Body of pancreas (tissue), 4 donors: ENCODE measurements at regions not wholly inside any gene's neighbourhood (a gene's known extent, or its start where the extent isn't known, plus 50 kb on each side); places are given as distances from the start of the nearest gene placed in this dataset.

Experiments
- ATAC-seq: fragments of 150-250 bp; one replicate; pipeline ENCODE4 v1.9.1; 2016
- DNase-seq, 4 donors: peaks; one replicate each; pipeline ENCODE4 v3.0.0-alpha.2; 2019
- H3K27ac ChIP-seq, 4 donors: fragments of 200-600 bp; sonication (generic); 1 replicate in 3 of 4; 2 replicates in 1 of 4; pipeline versions ENCODE4 v1.5.1 to v1.6.1; 2016 to 2019; ENCODE audit warnings: mild to moderate bottlenecking in 1 of 4, mixed read lengths in 1 of 4, moderate library complexity in 1 of 4
- H3K27me3 ChIP-seq, 2 donors: fragments of 200-600 bp; sonication (generic); one replicate each; pipeline ENCODE4 v1.6.0; 2016; ENCODE audit warnings: mild to moderate bottlenecking in 1 of 2
- H3K36me3 ChIP-seq, 2 donors: fragments of 200-600 bp; sonication (generic); replicated peaks in 1 of 2; 2 replicates each; pipeline ENCODE4 v1.5.1; 2016; ENCODE audit warnings: low read depth in 2 of 2; ENCODE audit not compliant: insufficient read depth in 1 of 2
- H3K4me1 ChIP-seq: fragments of 200-600 bp; sonication (generic); one replicate; pipeline ENCODE4 v1.6.0; 2016
- H3K4me3 ChIP-seq, 2 donors: fragments of 200-600 bp; sonication (generic); 1 replicate in 1 of 2; 2 replicates in 1 of 2; pipeline ENCODE4 v1.5.1; 2016 to 2019
- H3K9me3 ChIP-seq, 3 donors: fragments of 200-600 bp; sonication (generic); 1 replicate in 2 of 3; 2 replicates in 1 of 3; pipeline ENCODE4 v1.5.1; 2016
- CTCF ChIP-seq, 7 experiments: fragments of 450-650 bp in 4 of 7; fragments of 200-600 bp in 3 of 7; sonication (generic) in 3 of 7; IDR thresholded peaks; one replicate each; pipeline ENCODE4 v1.5.1; 2016 to 2019; ENCODE audit warnings: antibody characterized with exemption in 7 of 7
- POLR2A ChIP-seq, 3 donors: fragments of 450-650 bp; IDR thresholded peaks; one replicate each; pipeline ENCODE4 v1.6.1; 2016; ENCODE audit warnings: antibody characterized with exemption in 3 of 3, mild to moderate bottlenecking in 2 of 3
- WGBS, 2 donors: methylation state at CpG; one replicate each; pipeline ENCODE4 v1.1.5; 2017; 5-methylcytosine and 5-hydroxymethylcytosine counted together
- intact Hi-C: fragments of 100-400 bp; cut with DNase I; formaldehyde crosslinking; loops from one replicate; pipeline ENCODE4 v1.15.1; 2023

GRCh38 chr12:108000111-108000510 lies 129.0 kb upstream of the WSCD2 start:
- Histone ChIP-seq H3K27me3 (no peaks in the 10 kb centered on the region), H3K4me1 (no peaks in the 10 kb centered on the region), H3K36me3 (no peaks in the 10 kb centered on the region), H3K4me3 (no peak overlapping the region), H3K9me3 (no peaks in the 10 kb centered on the region), H3K27ac (no peak overlapping the region)
- WGBS, 2 donors = 56% methylated on average over 2 of the region's 2 CpGs
- ATAC-seq = no peak
- DNase-seq = no peak
- TF ChIP-seq CTCF (IDR thresholded peaks at IDR 0.05) = no peak
- no peak for TF ChIP-seq POLR2A (IDR thresholded peaks at IDR 0.05)
- intact Hi-C loops = no loop called here

GRCh38 chr12:108004319-108004718 lies 124.8 kb upstream of the WSCD2 start:
- H3K27ac ChIP-seq = no peak overlapping the region

GRCh38 chr12:108008163-108008905 lies 120.8 kb upstream of the WSCD2 start:
- Histone ChIP-seq H3K4me1 (no peaks in the 10 kb centered on the region), H3K27ac (no peak overlapping the region), H3K27me3 (no peaks in the 10 kb centered on the region), H3K36me3 (no peaks in the 10 kb centered on the region), H3K9me3 (no peaks in the 10 kb centered on the region), H3K4me3 (no peak overlapping the region)
- no peak for TF ChIP-seq CTCF (IDR thresholded peaks at IDR 0.05)
- ATAC-seq (no peak), DNase-seq (no peak)
- WGBS, 2 donors = 55 to 81% methylated on average over 2 of the region's 2 CpGs
- intact Hi-C loops = no loop called here

More at GRCh38 chr12:108004319-108004718, 124.8 kb upstream of the WSCD2 start:
- Histone ChIP-seq H3K27me3 (no peaks in the 10 kb centered on the region), H3K9me3 (no peaks in the 10 kb centered on the region), H3K4me3 (no peak overlapping the region), H3K4me1 (no peaks in the 10 kb centered on the region), H3K36me3 (no peaks in the 10 kb centered on the region)
- WGBS, 2 donors = 16 to 18% methylated on average over 1 of the region's 1 CpG
- ATAC-seq (no peak), DNase-seq (no peak)
- no peak for TF ChIP-seq CTCF (IDR thresholded peaks at IDR 0.05)
- TF ChIP-seq POLR2A (IDR thresholded peaks at IDR 0.05) = no peak
- intact Hi-C loops = no loop called here

GRCh38 chr12:108009442-108010070 lies 119.5 kb upstream of the WSCD2 start:
- ATAC-seq (no peak), DNase-seq (no peak)
- Histone ChIP-seq H3K36me3 (no peaks in the 10 kb centered on the region), H3K9me3 (no peaks in the 10 kb centered on the region), H3K27me3 (no peaks in the 10 kb centered on the region), H3K4me3 (no peak overlapping the region), H3K4me1 (no peaks in the 10 kb centered on the region), H3K27ac (no peak overlapping the region)
- intact Hi-C loops = no loop called here
- TF ChIP-seq POLR2A (IDR thresholded peaks at IDR 0.05) (no peak), CTCF (IDR thresholded peaks at IDR 0.05) (no peak)
- WGBS, 2 donors = 43 to 52% methylated on average over 4 of the region's 4 CpGs
